ENCODE measurements at regions not wholly inside any gene's neighbourhood (a gene's known extent, or its start where the extent isn't known, plus 50 kb on each side); places are given as distances from the start of the nearest gene placed in this dataset.

- Histone ChIP-seq H3K9me3 (ENCODE audit: low read length) (no peaks in the 10 kb centered on the region), H3K27ac (ENCODE audit: extremely low read length, insufficient read depth, low read length) (no peak overlapping the region), H3K27me3 (ENCODE audit: control insufficient read depth in 1 of 2, insufficient read depth in 2 of 2, low read length in 2 of 2) (no peaks in the 10 kb centered on the region), H3K4me1 (ENCODE audit: insufficient read depth, low read length) (no peaks in the 10 kb centered on the region), H3K4me3 (replicated peaks in 1 of 3; ENCODE audit: insufficient read depth in 1 of 3, low read depth in 2 of 3, low read length in 3 of 3) (no peak overlapping the region), H4K20me1 (ENCODE audit: insufficient read depth, low read length) (no peaks in the 10 kb centered on the region), H3K36me3 (replicated peaks in 1 of 2; ENCODE audit: control insufficient read depth in 1 of 2, insufficient read depth in 2 of 2, low read length in 2 of 2) (no peaks in the 10 kb centered on the region), H3K79me2 (ENCODE audit: insufficient read depth, low read length) (no peaks in the 10 kb centered on the region), H3K4me2 (ENCODE audit: low read depth, low read length) (no peak overlapping the region), H2AFZ (ENCODE audit: low read length) (no peak overlapping the region), H3K9ac (ENCODE audit: insufficient read depth, low read depth, low read length) (no peak overlapping the region)
- ChIA-PET CTCF (ENCODE audit: low intra/inter-chr PET ratio, low total read pairs) (no interaction called here), POLR2A (no interaction called here)
- intact Hi-C loops (cut with micrococcal nuclease; ENCODE audit: unreplicated experiment), result no loop called here
- no peak for FAIRE-seq
- DNase-seq (ENCODE audit: low spot score), result no peak
- WGBS (ENCODE audit: low lambda C conversion rate), result 0% methylated on average over 3 of the region's 3 CpGs
- BruUV-seq (replicated peaks), result no TSS peak
- no peak for ATAC-seq
- in situ Hi-C loops (cut with HindIII; ENCODE audit: extremely low pct_ligation_motif_present, low pct_unique_long_range_greater_than_20kb), result no loop called here
- TF ChIP-seq ZFP90 (CRISPR knock-in tag; IDR thresholded peaks at IDR 0.05; ENCODE audit: borderline replicate concordance) (no peak), ZNF660 (CRISPR knock-in tag; IDR thresholded peaks at IDR 0.05; ENCODE audit: borderline replicate concordance, low read depth) (no peak), THAP11 (CRISPR knock-in tag; IDR thresholded peaks at IDR 0.05) (no peak), ZNF766 (CRISPR knock-in tag; IDR thresholded peaks at IDR 0.05; ENCODE audit: borderline replicate concordance) (no peak), MXD3 (CRISPR knock-in tag; IDR thresholded peaks at IDR 0.05) (no peak), MED13 (CRISPR knock-in tag; IDR thresholded peaks at IDR 0.05) (no peak), GATA4 (IDR thresholded peaks at IDR 0.05; ENCODE audit: borderline replicate concordance, low read depth) (no peak), SNAPC2 (CRISPR knock-in tag; IDR thresholded peaks at IDR 0.05) (no peak), ZFP41 (CRISPR knock-in tag; IDR thresholded peaks at IDR 0.05; ENCODE audit: borderline replicate concordance) (no peak), ZNF790 (CRISPR knock-in tag; IDR thresholded peaks at IDR 0.05; ENCODE audit: borderline replicate concordance) (no peak), ARID3A (IDR thresholded peaks at IDR 0.05; ENCODE audit: low read depth, low read length) (no peak)
Measured at GRCh38 chr5:128775558-128775957, 189.7 kb upstream of the SLC27A6 start.

All from HepG2 (cell line).